ENCODE measurements at regions not wholly inside any gene's neighbourhood (a gene's known extent, or its start where the extent isn't known, plus 50 kb on each side); places are given as distances from the start of the nearest gene placed in this dataset.

DNA sequence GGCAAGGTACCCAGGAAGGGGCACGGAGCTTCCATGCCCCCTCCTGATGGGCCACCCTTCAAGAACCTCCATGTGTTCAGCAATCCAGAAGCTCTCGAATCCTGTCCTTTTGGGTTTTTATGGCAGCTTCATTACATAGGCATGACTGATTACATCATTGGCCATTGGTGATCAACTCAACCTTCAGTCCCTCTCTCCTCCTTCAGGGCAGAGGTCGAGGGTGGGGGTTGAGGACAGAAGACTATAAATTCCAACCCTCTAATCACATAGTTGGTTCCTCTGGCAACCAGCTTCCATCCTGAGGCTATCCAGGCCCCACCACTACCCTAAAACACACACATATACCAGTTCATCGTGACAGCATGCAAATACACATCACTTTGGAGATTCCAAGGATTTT lies 135.7 kb downstream of the ZNF281 start:
- no peak for FAIRE-seq
- BruUV-seq (replicated peaks): no TSS peak
- Histone ChIP-seq H2AFZ (ENCODE audit: low read depth, low read length) (no peak overlapping the region), H3K4me1 (replicated peaks in 1 of 2; ENCODE audit: control insufficient read depth in 2 of 2, insufficient read depth in 2 of 2, low read length in 2 of 2) (peaks cover 0 to 11% of the 10 kb centered on the region in 2 experiments; a peak in 2 of 5 replicates), H4K20me1 (replicated peaks; ENCODE audit: control insufficient read depth, insufficient read depth, low read length) (no peaks in the 10 kb centered on the region), H3K79me2 (ENCODE audit: control insufficient read depth, insufficient read depth, low read length) (no peaks in the 10 kb centered on the region), H3K4me2 (ENCODE audit: insufficient read depth, low read length) (no peak overlapping the region), H3K27ac (ENCODE audit: extremely low read depth, low read depth, low read length) (no peak overlapping the region), H3K36me3 (ENCODE audit: control insufficient read depth, insufficient read depth, low read length) (no peaks in the 10 kb centered on the region), H3K9me1 (ENCODE audit: control insufficient read depth, insufficient read depth, low read length) (no peaks in the 10 kb centered on the region), H3K9me3 (replicated peaks; ENCODE audit: control insufficient read depth, insufficient read depth, low read depth, low read length) (no peaks in the 10 kb centered on the region), H3K27me3 (ENCODE audit: control insufficient read depth in 2 of 2, insufficient read depth in 2 of 2, low read length in 2 of 2) (peaks cover 2 to 9% of the 10 kb centered on the region in 2 experiments; a peak in 1 of 5 replicates), H3K4me3 (no peak overlapping the region), H3K9ac (ENCODE audit: insufficient read depth in 1 of 2, low read depth in 2 of 2, low read length in 2 of 2) (no peak overlapping the region)
- no peak for DNase-seq (ENCODE audit: extremely low read depth in 1 of 4, low spot score in 3 of 4)
- in situ Hi-C loops (cut with MboI): no loop called here
- 10% methylated on average over 4 of the region's 4 CpGs for WGBS (ENCODE audit: insufficient coverage, low coverage, missing lambda C conversion rate)
- TF ChIP-seq KDM1A (IDR thresholded peaks at IDR 0.05) (no peak), NFATC3 (IDR thresholded peaks at IDR 0.05) (no peak)
- no peak for ATAC-seq
- POLR2A ChIA-PET: interaction anchor here (0.6 to 1.6 kb wide), 4 partner anchors 9 to 34 kb away, joined by 3 to 5 read pairs (median 4); no protein-coding TSS in a partner anchor
- intact Hi-C loops (cut with micrococcal nuclease): no loop called here
- CTCF ChIA-PET (ENCODE audit: low intra/inter-chr PET ratio): no interaction called here

GRCh38 chr1:200272481-200273068 lies 137.3 kb downstream of the ZNF281 start:
- ChIA-PET POLR2A (interaction anchor here (0.6 kb wide), 1 partner anchor 288 kb away, joined by 3 read pairs; no protein-coding TSS in a partner anchor), CTCF (ENCODE audit: low intra/inter-chr PET ratio) (no interaction called here)
- in situ Hi-C loops (cut with MboI): no loop called here
- Histone ChIP-seq H3K27me3 (ENCODE audit: control insufficient read depth in 2 of 2, insufficient read depth in 2 of 2, low read length in 2 of 2) (peaks cover 2 to 9% of the 10 kb centered on the region in 2 experiments; a peak in 1 of 5 replicates), H3K9me1 (ENCODE audit: control insufficient read depth, insufficient read depth, low read length) (no peaks in the 10 kb centered on the region), H3K4me3 (no peak overlapping the region), H3K4me2 (ENCODE audit: insufficient read depth, low read length) (no peak overlapping the region), H3K9me3 (replicated peaks; ENCODE audit: control insufficient read depth, insufficient read depth, low read depth, low read length) (no peaks in the 10 kb centered on the region), H3K27ac (ENCODE audit: extremely low read depth, low read depth, low read length) (no peak overlapping the region), H3K9ac (ENCODE audit: insufficient read depth in 1 of 2, low read depth in 2 of 2, low read length in 2 of 2) (no peak overlapping the region), H2AFZ (ENCODE audit: low read depth, low read length) (no peak overlapping the region), H4K20me1 (replicated peaks; ENCODE audit: control insufficient read depth, insufficient read depth, low read length) (no peaks in the 10 kb centered on the region), H3K4me1 (replicated peaks in 1 of 2; ENCODE audit: control insufficient read depth in 2 of 2, insufficient read depth in 2 of 2, low read length in 2 of 2) (peaks cover 0 to 11% of the 10 kb centered on the region in 2 experiments; a peak in 2 of 5 replicates), H3K36me3 (ENCODE audit: control insufficient read depth, insufficient read depth, low read length) (no peaks in the 10 kb centered on the region), H3K79me2 (ENCODE audit: control insufficient read depth, insufficient read depth, low read length) (no peaks in the 10 kb centered on the region)
- FAIRE-seq (no peak), DNase-seq (ENCODE audit: extremely low read depth in 1 of 4, low spot score in 3 of 4) (no peak), ATAC-seq (no peak)
- WGBS (ENCODE audit: insufficient coverage, low coverage, missing lambda C conversion rate): 10% methylated on average over 4 of the region's 4 CpGs
- intact Hi-C loops (cut with micrococcal nuclease): no loop called here
- no TSS peak for BruUV-seq (replicated peaks)
- TF ChIP-seq ZEB2 (IDR thresholded peaks at IDR 0.05): no peak
- no peak for TF ChIP-seq SMARCC2 (IDR thresholded peaks at IDR 0.05; ENCODE audit: low read depth)
- TF ChIP-seq ZNF224 (CRISPR knock-in tag; IDR thresholded peaks at IDR 0.05): no peak
- no peak for TF ChIP-seq NFE2L1 (tag; IDR thresholded peaks at IDR 0.05; ENCODE audit: borderline replicate concordance, low read depth)
- no peak for TF ChIP-seq ZNF347 (CRISPR knock-in tag; IDR thresholded peaks at IDR 0.05; ENCODE audit: low read depth)
- TF ChIP-seq ASH1L (IDR thresholded peaks at IDR 0.05; ENCODE audit: borderline replicate concordance, low read depth, partially characterized antibody): no peak
- no peak for TF ChIP-seq POLR2AphosphoS5 (IDR thresholded peaks at IDR 0.05; ENCODE audit: control insufficient read depth, insufficient read depth, low read depth, low read length)
- TF ChIP-seq ZBTB26 (CRISPR knock-in tag; IDR thresholded peaks at IDR 0.05): no peak
- no peak for TF ChIP-seq TSC22D4 (tag; IDR thresholded peaks at IDR 0.05)
